ENCODE measurements at regions not wholly inside any gene's neighbourhood (a gene's known extent, or its start where the extent isn't known, plus 50 kb on each side); places are given as distances from the start of the nearest gene placed in this dataset.
A peak's percentile ranks its signal among the peaks of the same experiment; 100 is the strongest.

DNA sequence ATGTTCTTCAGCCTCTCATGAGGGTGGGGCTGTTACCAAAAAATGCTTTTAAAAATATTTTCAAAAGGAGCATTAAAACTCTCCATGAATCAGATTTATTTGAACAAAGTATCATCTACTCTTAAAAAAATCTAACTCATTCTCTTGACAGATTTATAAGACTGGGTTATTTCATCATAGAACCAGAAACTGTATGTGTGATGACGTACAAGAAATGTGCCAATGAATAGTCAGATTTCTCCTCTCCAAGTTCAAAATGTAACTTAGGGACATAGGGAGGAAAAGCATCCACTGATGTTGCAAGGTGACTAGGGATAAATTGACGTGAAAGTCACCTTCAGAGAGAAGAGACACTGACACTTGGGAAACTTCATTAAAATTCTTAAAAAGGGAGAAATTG, 89.1 kb upstream of the CLNK start:
- H3K4me3 ChIP-seq (ENCODE audit: low read depth, low read length) = no peak overlapping the region
- POLR2A ChIA-PET = no interaction called here
- TF ChIP-seq, protein P1, sequence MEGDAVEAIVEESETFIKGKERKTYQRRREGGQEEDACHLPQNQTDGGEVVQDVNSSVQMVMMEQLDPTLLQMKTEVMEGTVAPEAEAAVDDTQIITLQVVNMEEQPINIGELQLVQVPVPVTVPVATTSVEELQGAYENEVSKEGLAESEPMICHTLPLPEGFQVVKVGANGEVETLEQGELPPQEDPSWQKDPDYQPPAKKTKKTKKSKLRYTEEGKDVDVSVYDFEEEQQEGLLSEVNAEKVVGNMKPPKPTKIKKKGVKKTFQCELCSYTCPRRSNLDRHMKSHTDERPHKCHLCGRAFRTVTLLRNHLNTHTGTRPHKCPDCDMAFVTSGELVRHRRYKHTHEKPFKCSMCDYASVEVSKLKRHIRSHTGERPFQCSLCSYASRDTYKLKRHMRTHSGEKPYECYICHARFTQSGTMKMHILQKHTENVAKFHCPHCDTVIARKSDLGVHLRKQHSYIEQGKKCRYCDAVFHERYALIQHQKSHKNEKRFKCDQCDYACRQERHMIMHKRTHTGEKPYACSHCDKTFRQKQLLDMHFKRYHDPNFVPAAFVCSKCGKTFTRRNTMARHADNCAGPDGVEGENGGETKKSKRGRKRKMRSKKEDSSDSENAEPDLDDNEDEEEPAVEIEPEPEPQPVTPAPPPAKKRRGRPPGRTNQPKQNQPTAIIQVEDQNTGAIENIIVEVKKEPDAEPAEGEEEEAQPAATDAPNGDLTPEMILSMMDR (IDR thresholded peaks at IDR 0.05; ENCODE audit: insufficient read depth, low read length, missing control alignments) = no peak
- no peak for DNase-seq (ENCODE audit: low read depth, low spot score)
- CTCF ChIA-PET = interaction anchor here (0.8 kb wide), 1 partner anchor 10 kb away, joined by 3 read pairs; no protein-coding TSS in a partner anchor

DNA sequence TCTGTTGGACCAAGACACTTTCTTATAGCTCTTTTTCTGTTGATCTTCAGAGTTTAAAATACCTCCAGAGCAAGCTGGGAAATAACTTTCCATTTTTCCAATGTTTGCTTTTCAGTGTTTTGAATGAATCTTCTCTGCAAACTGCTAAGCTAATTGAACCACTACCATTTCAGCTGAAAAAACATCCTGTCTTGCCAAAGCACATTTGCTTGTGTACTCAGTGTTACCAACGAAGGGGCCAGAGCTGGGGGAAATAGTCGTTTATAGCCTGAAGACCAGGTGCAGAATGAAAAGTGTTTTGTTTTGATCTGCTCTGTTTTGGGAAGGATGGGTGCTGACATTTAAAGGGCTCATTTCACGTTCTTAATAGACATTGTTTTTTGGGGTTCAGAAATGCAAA, 88.4 kb upstream of the CLNK start:
- ChIA-PET CTCF (interaction anchor here (0.6 to 1.5 kb wide), 2 partner anchors 10 to 12 kb away, joined by 3 to 7 read pairs; no protein-coding TSS in a partner anchor), POLR2A (no interaction called here)
- H3K4me3 ChIP-seq (ENCODE audit: low read depth, low read length) = no peak overlapping the region
- TF ChIP-seq, protein P1 (IDR thresholded peaks at IDR 0.05; ENCODE audit: insufficient read depth, low read length, missing control alignments) = no peak
- DNase-seq (ENCODE audit: low read depth, low spot score) = no peak

DNA sequence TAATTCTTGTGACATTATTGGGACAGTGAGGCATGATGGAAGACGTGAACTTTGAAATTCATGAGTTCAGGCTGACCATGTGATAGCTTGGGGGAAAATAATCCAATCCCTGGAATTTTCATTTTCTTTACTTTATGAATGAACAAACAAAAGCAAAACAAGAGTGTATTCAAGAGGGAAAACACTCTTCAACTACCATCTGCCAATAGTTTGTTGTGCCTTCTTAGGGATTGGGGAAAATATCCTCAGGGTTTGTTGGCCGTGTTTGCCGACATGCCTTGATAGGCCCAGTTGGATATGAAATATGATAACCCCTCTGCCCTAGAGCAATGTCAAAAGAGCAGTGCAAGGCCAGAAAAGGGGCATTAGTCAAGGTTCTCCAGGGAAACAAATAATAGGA, 80.8 kb upstream of the CLNK start:
- POLR2A ChIA-PET = no interaction called here
- CTCF ChIA-PET = interaction anchor here (1.5 kb wide), 1 partner anchor 18 kb away, joined by 3 read pairs; no protein-coding TSS in a partner anchor
- H3K4me3 ChIP-seq (ENCODE audit: low read depth, low read length) = no peak overlapping the region
- no peak for DNase-seq (ENCODE audit: low read depth, low spot score)
- TF ChIP-seq, protein P1 (IDR thresholded peaks at IDR 0.05; ENCODE audit: insufficient read depth, low read length, missing control alignments) = no peak

DNA sequence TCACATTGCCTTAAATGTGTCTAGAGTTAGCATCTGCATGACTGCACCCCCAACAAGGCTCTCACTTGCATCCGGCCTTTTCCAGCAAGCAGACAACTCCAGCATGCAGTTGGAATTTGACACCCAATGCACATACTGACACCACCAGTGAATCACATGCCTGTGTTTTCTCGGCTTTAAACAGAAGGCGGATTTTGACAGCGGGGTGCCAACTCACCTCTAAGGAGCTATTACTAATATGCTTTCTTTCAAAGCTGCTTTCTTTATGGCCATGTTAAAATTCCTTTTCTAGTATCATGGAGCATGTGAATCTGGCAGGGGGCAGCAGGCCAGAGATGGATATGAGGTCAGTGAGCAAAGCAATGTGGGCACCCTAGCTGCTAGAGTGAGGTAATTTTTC, 78.0 kb upstream of the CLNK start:
- ChIA-PET POLR2A (interaction anchor here (1.0 kb wide), 1 partner anchor 178 kb away, joined by 5 read pairs; no protein-coding TSS in a partner anchor), CTCF (interaction anchor here (1.0 to 1.7 kb wide), 3 partner anchors 10 to 22 kb away, joined by 3 to 7 read pairs (median 3); no protein-coding TSS in a partner anchor)
- DNase-seq (ENCODE audit: low read depth, low spot score) = peak; percentile 93
- H3K4me3 ChIP-seq (ENCODE audit: low read depth, low read length) = no peak overlapping the region
- TF ChIP-seq, protein P1 (IDR thresholded peaks at IDR 0.05; ENCODE audit: insufficient read depth, low read length, missing control alignments) = no peak

DNA sequence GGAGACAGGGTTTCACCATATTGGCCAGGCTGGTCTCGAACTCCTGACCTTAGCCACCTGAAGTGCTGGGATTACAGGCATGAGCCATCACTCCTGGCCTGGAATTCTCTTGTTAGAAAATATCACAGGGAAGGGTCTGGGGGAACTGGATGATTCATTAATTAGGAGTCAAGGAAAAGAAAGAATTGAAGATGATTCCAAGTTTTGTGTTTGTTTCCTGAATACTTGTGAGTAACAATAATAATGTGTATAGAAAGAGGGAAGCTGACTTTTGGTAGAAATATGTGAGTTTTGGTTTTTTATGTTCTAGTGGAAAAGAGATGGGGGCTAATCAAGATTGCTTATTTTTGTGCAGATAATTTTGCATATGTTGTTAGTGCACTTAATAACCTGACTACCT, 77.3 kb upstream of the CLNK start:
- ChIA-PET POLR2A (no interaction called here), CTCF (interaction anchor here (1.3 kb wide), 1 partner anchor 22 kb away, joined by 3 read pairs; no protein-coding TSS in a partner anchor)
- no peak for DNase-seq (ENCODE audit: low read depth, low spot score)
- TF ChIP-seq, protein P1 (IDR thresholded peaks at IDR 0.05; ENCODE audit: insufficient read depth, low read length, missing control alignments) = no peak
- no peak overlapping the region for H3K4me3 ChIP-seq (ENCODE audit: low read depth, low read length)

DNA sequence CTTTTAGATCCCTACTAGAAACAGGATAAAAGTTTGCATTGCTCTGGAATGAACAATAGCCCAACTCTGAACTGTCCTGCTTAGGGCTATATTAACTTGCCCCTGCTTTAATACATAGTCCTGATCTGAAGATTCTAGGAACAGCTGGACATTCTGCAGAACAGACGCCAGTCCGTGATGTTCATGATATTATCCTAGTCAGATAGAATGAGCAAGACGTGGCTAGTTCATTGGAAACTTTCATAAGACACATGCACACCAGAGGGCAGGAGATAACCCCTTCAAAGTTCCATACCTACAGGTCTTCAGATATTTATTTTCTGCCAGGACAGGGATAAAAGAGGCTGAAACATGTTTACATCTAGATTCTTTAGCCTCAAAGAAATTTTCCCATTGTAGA, 75.5 kb upstream of the CLNK start:
- ChIA-PET POLR2A (no interaction called here), CTCF (no interaction called here)
- no peak for DNase-seq (ENCODE audit: low read depth, low spot score)
- TF ChIP-seq, protein P1 (IDR thresholded peaks at IDR 0.05; ENCODE audit: insufficient read depth, low read length, missing control alignments) = no peak
- H3K4me3 ChIP-seq (ENCODE audit: low read depth, low read length) = no peak overlapping the region

Data from AG04449 (cell line).